ENCODE measurements at regions not wholly inside any gene's neighbourhood (a gene's known extent, or its start where the extent isn't known, plus 50 kb on each side); places are given as distances from the start of the nearest gene placed in this dataset.

- H3K23me2 ChIP-seq (ENCODE audit: low read depth, low read length): no peaks in the 10 kb centered on the region
- H3K23ac ChIP-seq (ENCODE audit: insufficient read length): no peak overlapping the region
- FAIRE-seq: no peak
- no peak overlapping the region for H3K4me2 ChIP-seq (ENCODE audit: insufficient read depth in 1 of 2, low read depth in 2 of 2, low read length in 2 of 2)
- H3K4me3 ChIP-seq (ENCODE audit: extremely low read depth in 1 of 4, insufficient read depth in 2 of 4, low read depth in 3 of 4, low read length in 4 of 4): no peak overlapping the region
- no peaks in the 10 kb centered on the region for H4K20me1 ChIP-seq (replicated peaks in 1 of 2; ENCODE audit: control insufficient read depth in 1 of 2, insufficient read depth in 2 of 2, low read length in 2 of 2)
- ChIA-PET POLR2A (ENCODE audit: partially characterized antibody) (interaction anchor here (1.0 kb wide), 1 partner anchor 139 kb away, joined by 3 read pairs; no protein-coding TSS in a partner anchor), CTCF (ENCODE audit: partially characterized antibody) (interaction anchor here (0.6 to 5.2 kb wide), 84 partner anchors 9 to 947 kb away, joined by 3 to 71 read pairs (median 5); no protein-coding TSS in a partner anchor)
- no peak overlapping the region for H2AK5ac ChIP-seq (ENCODE audit: low read depth, low read length)
- H3K9me3 ChIP-seq (ENCODE audit: insufficient read depth in 2 of 2, low read depth in 1 of 2, low read length in 1 of 2): no peaks in the 10 kb centered on the region
- no peak overlapping the region for H2BK120ac ChIP-seq (replicated peaks; ENCODE audit: low read depth, low read length)
- no peak overlapping the region for H4K91ac ChIP-seq (replicated peaks; ENCODE audit: insufficient read length, low read length)
- H3K4ac ChIP-seq (replicated peaks; ENCODE audit: insufficient read length, low read depth, low read length): no peak overlapping the region
- H4K8ac ChIP-seq (ENCODE audit: extremely low read depth, insufficient read depth, low read length): no peak overlapping the region
- no peak overlapping the region for H3K9ac ChIP-seq (replicated peaks in 1 of 4; ENCODE audit: extremely low read depth in 1 of 4, low read depth in 3 of 4, low read length in 3 of 4)
- H3K4me1 ChIP-seq (replicated peaks in 1 of 4; ENCODE audit: control insufficient read depth in 3 of 4, insufficient read depth in 4 of 4, low read length in 3 of 4): peaks cover 0 to 5% (median 0%) of the 10 kb centered on the region in 4 experiments; a peak in 1 of 7 replicates
- H2BK5ac ChIP-seq (ENCODE audit: low read depth, low read length): no peak overlapping the region
- no peak overlapping the region for H3K56ac ChIP-seq (replicated peaks; ENCODE audit: insufficient read length, low read depth, low read length)
- H4K5ac ChIP-seq (ENCODE audit: insufficient read length, low read depth, low read length): no peak overlapping the region
- 85% methylated on average over 7 of the region's 7 CpGs; no CpG with 5 or more reads in 1 of the 2 experiments for WGBS, 2 experiments (ENCODE audit: extremely low coverage in 1 of 2, insufficient coverage in 1 of 2, insufficient read length in 1 of 2, insufficient replicate concordance in 2 of 2, low coverage in 1 of 2, low lambda C conversion rate in 2 of 2, missing lambda C conversion rate in 1 of 2)
- H3K27ac ChIP-seq (ENCODE audit: low read depth, low read length): no peak overlapping the region
- no peak overlapping the region for H3K14ac ChIP-seq (ENCODE audit: insufficient read length)
- H2BK15ac ChIP-seq (ENCODE audit: low read length): no peak overlapping the region
- no peaks in the 10 kb centered on the region; a peak in 1 of 7 replicates for H3K27me3 ChIP-seq (replicated peaks in 1 of 4; ENCODE audit: control insufficient read depth in 3 of 4, extremely low read depth in 1 of 4, insufficient read depth in 3 of 4, low read length in 3 of 4)
- no peaks in the 10 kb centered on the region for H3K36me3 ChIP-seq (ENCODE audit: control insufficient read depth in 2 of 4, insufficient read depth in 4 of 4, low read length in 3 of 4)
- no peak overlapping the region for H2BK12ac ChIP-seq (ENCODE audit: low read depth, low read length)
- no peak overlapping the region for H2BK20ac ChIP-seq (ENCODE audit: low read length)
- H3K79me1 ChIP-seq (ENCODE audit: low read depth, low read length): no peaks in the 10 kb centered on the region
- no peak overlapping the region for H3K18ac ChIP-seq (ENCODE audit: extremely low read depth, low read length)
- peak in 1 of 2 experiments; percentile 50 for DNase-seq (ENCODE audit: low read depth in 1 of 2, low spot score in 2 of 2)
- peak overlapping the region; percentile 79; the same call in 1 of the 2 replicates for H2AFZ ChIP-seq (ENCODE audit: low read length)
- no peaks in the 10 kb centered on the region for H3K79me2 ChIP-seq (ENCODE audit: control insufficient read depth in 1 of 2, insufficient read depth in 2 of 2, low read length in 2 of 2)
- TF ChIP-seq TEAD4 (IDR thresholded peaks at IDR 0.05; ENCODE audit: low read depth, low read length) (no peak), GTF2F1 (IDR thresholded peaks at IDR 0.05; ENCODE audit: borderline replicate concordance, low read depth, low read length) (no peak), RBBP5 (IDR thresholded peaks at IDR 0.05; ENCODE audit: borderline replicate concordance, low read depth, low read length) (no peak), KDM4A (IDR thresholded peaks at IDR 0.05; ENCODE audit: low read depth, low read length, severe bottlenecking) (no peak), FOSL1 (IDR thresholded peaks at IDR 0.05; ENCODE audit: insufficient read depth, low read depth, low read length) (no peak), POLR2AphosphoS5 (IDR thresholded peaks at IDR 0.05; ENCODE audit: low read depth, low read length) (no peak), NANOG (IDR thresholded peaks at IDR 0.05; ENCODE audit: insufficient read depth, low read depth, low read length, poor library complexity, severe bottlenecking) (no peak), SP2 (IDR thresholded peaks at IDR 0.05; ENCODE audit: low read length) (no peak)
Measured at GRCh38 chr11:31957674-31958073, 133.2 kb upstream of the RCN1 start.

Measured in H1 (cell line).